ENCODE measurements at regions not wholly inside any gene's neighbourhood (a gene's known extent, or its start where the extent isn't known, plus 50 kb on each side); places are given as distances from the start of the nearest gene placed in this dataset.

DNA sequence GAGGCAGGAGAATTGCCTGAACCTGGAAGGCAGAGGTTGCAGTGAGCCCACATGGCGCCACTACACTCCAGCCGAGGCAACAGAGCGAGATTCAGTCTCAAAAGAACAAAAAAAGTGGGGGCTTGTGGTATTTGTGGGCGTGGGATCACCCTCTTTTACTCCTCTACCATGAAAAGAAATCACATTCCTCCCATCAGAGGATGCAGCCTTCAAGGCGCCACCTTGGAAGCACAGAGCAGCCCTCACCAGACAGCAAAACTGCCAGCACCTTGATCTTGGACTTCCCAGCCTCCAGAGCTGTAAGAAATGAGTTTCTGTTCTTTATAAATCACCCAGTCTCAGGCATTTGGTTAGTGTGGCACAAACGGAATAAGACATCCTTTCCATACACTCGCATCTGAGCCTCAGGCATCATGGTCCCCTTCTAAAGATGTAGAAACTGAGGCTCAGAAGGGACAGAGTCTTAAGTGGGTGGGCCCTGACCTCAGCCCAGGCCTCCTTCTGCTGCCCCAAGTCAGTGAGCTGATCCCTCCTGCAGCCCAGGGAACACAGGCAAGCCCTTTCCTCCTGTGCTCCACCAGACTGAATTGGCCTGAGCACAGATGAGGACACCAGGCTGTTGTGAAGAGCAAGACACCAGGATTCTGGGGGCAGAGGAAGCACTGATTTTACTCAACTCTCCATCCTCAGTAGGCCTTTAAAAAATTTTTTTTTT, 201.7 kb upstream of the LINGO1 start:
- no peak for TF ChIP-seq TAF1 (IDR thresholded peaks at IDR 0.05; ENCODE audit: borderline replicate concordance, insufficient read depth, low read length)
- TF ChIP-seq POLR2AphosphoS5 (IDR thresholded peaks at IDR 0.05; ENCODE audit: low read depth, low read length), result no peak
- no peak for TF ChIP-seq SIN3A (IDR thresholded peaks at IDR 0.05; ENCODE audit: borderline replicate concordance, insufficient read depth, low read length)
- no peak for TF ChIP-seq REST (IDR thresholded peaks at IDR 0.05; ENCODE audit: insufficient read depth in 1 of 2, low read depth in 2 of 2, low read length in 2 of 2)

Measured in PFSK-1 (cell line).